Neural progenitor cell (in vitro differentiated cells): ENCODE measurements at regions not wholly inside any gene's neighbourhood (a gene's known extent, or its start where the extent isn't known, plus 50 kb on each side); places are given as distances from the start of the nearest gene placed in this dataset.

Experiments used
- DNase-seq: peaks from one replicate; pipeline ENCODE4 v3.0.0-alpha.2; 2016; ENCODE audit warnings: low spot score
- H2AFZ ChIP-seq: fragments of 200-600 bp; sonication (generic); replicated peaks from 2 replicates; pipeline ENCODE4 v1.6.1; 2016; ENCODE audit warnings: antibody characterized with exemption
- H3F3A ChIP-seq: fragments of 200-600 bp; sonication (generic); 2 replicates; pipeline ENCODE4 v1.6.1; 2016; ENCODE audit warnings: antibody characterized with exemption, low read depth
- H3K27ac ChIP-seq: fragments of 200-600 bp; sonication (generic); 2 replicates; pipeline ENCODE4 v1.5.1; 2016; ENCODE audit warnings: mild to moderate bottlenecking
- H3K27me3 ChIP-seq: fragments of 200-600 bp; sonication (generic); 2 replicates; pipeline ENCODE4 v1.6.1; 2016; ENCODE audit warnings: mild to moderate bottlenecking, moderate library complexity
- H3K36me3 ChIP-seq: fragments of 200-600 bp; sonication (generic); 2 replicates; pipeline ENCODE4 v1.5.1; 2016
- H3K4me1 ChIP-seq: fragments of 200-600 bp; sonication (generic); 2 replicates; pipeline ENCODE4 v1.6.1; 2016; ENCODE audit warnings: mixed run types
- H3K4me2 ChIP-seq: fragments of 200-600 bp; sonication (generic); 2 replicates; pipeline ENCODE4 v1.6.1; 2016
- H3K4me3 ChIP-seq: fragments of 200-600 bp; sonication (generic); 2 replicates; pipeline ENCODE4 v1.5.1; 2016
- H3K79me2 ChIP-seq: fragments of 200-600 bp; sonication (generic); 2 replicates; pipeline ENCODE4 v1.6.1; 2016; ENCODE audit warnings: low read depth
- H3K9ac ChIP-seq: fragments of 200-600 bp; sonication (generic); 2 replicates; pipeline ENCODE4 v1.6.1; 2016
- H3K9me3 ChIP-seq: fragments of 200-600 bp; sonication (generic); 2 replicates; pipeline ENCODE4 v1.5.1; 2016; ENCODE audit warnings: low read depth
- H4K20me1 ChIP-seq: fragments of 200-600 bp; sonication (generic); 2 replicates; pipeline ENCODE4 v1.6.1; 2016; ENCODE audit warnings: low read depth
- H3K27ac Mint-ChIP-seq: 3 replicates; pipeline ENCODE4 v1.8.0; 2021; ENCODE audit warnings: mixed read lengths
- H3K27me3 Mint-ChIP-seq: 2 replicates; pipeline ENCODE4 v1.8.0; 2022; ENCODE audit warnings: low read depth, mild to moderate bottlenecking, inconsistent platforms, moderate library complexity, mixed read lengths; ENCODE audit not compliant: insufficient read depth
- H3K36me3 Mint-ChIP-seq: 3 replicates; pipeline ENCODE4 v1.8.0; 2021; ENCODE audit warnings: mixed read lengths
- H3K4me1 Mint-ChIP-seq: 3 replicates; pipeline ENCODE4 v1.8.0; 2021; ENCODE audit warnings: mixed read lengths
- H3K4me3 Mint-ChIP-seq: 3 replicates; pipeline ENCODE4 v1.8.0; 2021; ENCODE audit warnings: mild to moderate bottlenecking, moderate library complexity, mixed read lengths
- H3K9me3 Mint-ChIP-seq: 3 replicates; pipeline ENCODE4 v1.8.0; 2020; ENCODE audit warnings: mixed read lengths
- CTCF ChIP-seq: fragments of 200-600 bp; sonication (generic); IDR thresholded peaks from 2 replicates; pipeline ENCODE4 v1.5.1; 2017; ENCODE audit warnings: antibody characterized with exemption, mild to moderate bottlenecking
- EZH2 ChIP-seq: fragments of 200-600 bp; sonication (generic); IDR thresholded peaks from 2 replicates; pipeline ENCODE4 v1.6.1; 2017; ENCODE audit warnings: antibody characterized with exemption, mild to moderate bottlenecking, moderate library complexity
- EZH2phosphoT487 ChIP-seq: fragments of 200-600 bp; sonication (generic); IDR thresholded peaks from 2 replicates; pipeline ENCODE4 v1.6.1; 2017; ENCODE audit warnings: antibody characterized with exemption

DNA sequence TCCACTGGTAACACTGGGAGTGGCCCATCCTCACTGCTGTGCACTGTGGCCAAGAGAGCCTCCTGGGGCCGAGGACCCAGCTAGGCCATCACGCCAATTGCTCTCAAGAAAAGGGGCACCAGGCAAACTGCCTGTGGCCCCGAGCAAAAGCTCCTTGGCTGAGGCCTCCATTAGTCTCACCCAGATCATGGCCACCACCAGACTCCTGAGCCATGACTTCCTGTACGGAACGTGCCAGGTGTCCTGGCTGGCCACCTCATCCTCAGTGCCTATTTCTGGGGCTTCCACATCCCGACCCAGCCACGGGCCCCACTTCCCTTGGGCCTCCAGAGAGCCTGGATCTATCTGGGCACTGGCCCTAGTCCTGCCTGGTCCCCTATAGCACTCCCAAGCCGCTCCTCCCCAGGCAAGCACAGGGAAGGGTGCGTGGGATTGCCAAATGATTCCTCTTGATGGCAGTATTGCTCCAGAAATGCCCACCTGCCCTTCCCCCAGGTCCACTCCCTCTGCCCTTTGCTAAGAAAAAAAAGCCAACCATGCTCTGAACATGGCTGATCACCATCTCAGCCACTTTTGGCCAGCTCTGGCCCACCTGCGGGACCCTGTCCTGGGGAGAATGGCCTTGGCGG is 212.6 kb upstream of the AGTR2 start:
- peaks cover 22% of the 10 kb centered on the region for H3K36me3 Mint-ChIP-seq
- H3K9me3 Mint-ChIP-seq, result peaks cover 58% of the 10 kb centered on the region
- H3K27ac Mint-ChIP-seq, result no peak overlapping the region
- TF ChIP-seq CTCF (peak; percentile 57), EZH2phosphoT487 (no peak)
- Histone ChIP-seq H3K4me1 (peaks cover 5% of the 10 kb centered on the region), H3K27ac (no peak overlapping the region), H3K9me3 (no peaks in the 10 kb centered on the region), H3F3A (no peaks in the 10 kb centered on the region), H3K79me2 (peaks cover 100% of the 10 kb centered on the region), H2AFZ (no peak overlapping the region), H3K27me3 (no peaks in the 10 kb centered on the region), H4K20me1 (peaks cover 27% of the 10 kb centered on the region), H3K4me3 (no peak overlapping the region), H3K9ac (no peak overlapping the region), H3K36me3 (peaks cover 5% of the 10 kb centered on the region), H3K4me2 (no peak overlapping the region)
- peak; percentile 49 for DNase-seq
- no peak overlapping the region for H3K4me3 Mint-ChIP-seq
- peaks cover 3% of the 10 kb centered on the region for H3K27me3 Mint-ChIP-seq
- H3K4me1 Mint-ChIP-seq, result no peaks in the 10 kb centered on the region

- no peaks in the 10 kb centered on the region for H3K4me1 Mint-ChIP-seq
- H3K27me3 Mint-ChIP-seq, result peaks cover 4% of the 10 kb centered on the region
- Histone ChIP-seq H3K27me3 (no peaks in the 10 kb centered on the region), H3K4me2 (no peak overlapping the region), H3K9me3 (no peaks in the 10 kb centered on the region), H2AFZ (no peak overlapping the region), H3K79me2 (peaks cover 100% of the 10 kb centered on the region), H3F3A (no peaks in the 10 kb centered on the region), H3K36me3 (peaks cover 5% of the 10 kb centered on the region), H4K20me1 (peaks cover 27% of the 10 kb centered on the region), H3K4me3 (no peak overlapping the region), H3K4me1 (peaks cover 5% of the 10 kb centered on the region), H3K9ac (no peak overlapping the region), H3K27ac (no peak overlapping the region)
- TF ChIP-seq EZH2 (no peak), CTCF (peak; percentile 29)
- no peak overlapping the region for H3K4me3 Mint-ChIP-seq
- DNase-seq, result peak; percentile 24
- no peak overlapping the region for H3K27ac Mint-ChIP-seq
- H3K36me3 Mint-ChIP-seq, result peaks cover 19% of the 10 kb centered on the region
- peaks cover 58% of the 10 kb centered on the region for H3K9me3 Mint-ChIP-seq
Observed at GRCh38 chrX:115958687-115959359, 211.7 kb upstream of the AGTR2 start.

DNA sequence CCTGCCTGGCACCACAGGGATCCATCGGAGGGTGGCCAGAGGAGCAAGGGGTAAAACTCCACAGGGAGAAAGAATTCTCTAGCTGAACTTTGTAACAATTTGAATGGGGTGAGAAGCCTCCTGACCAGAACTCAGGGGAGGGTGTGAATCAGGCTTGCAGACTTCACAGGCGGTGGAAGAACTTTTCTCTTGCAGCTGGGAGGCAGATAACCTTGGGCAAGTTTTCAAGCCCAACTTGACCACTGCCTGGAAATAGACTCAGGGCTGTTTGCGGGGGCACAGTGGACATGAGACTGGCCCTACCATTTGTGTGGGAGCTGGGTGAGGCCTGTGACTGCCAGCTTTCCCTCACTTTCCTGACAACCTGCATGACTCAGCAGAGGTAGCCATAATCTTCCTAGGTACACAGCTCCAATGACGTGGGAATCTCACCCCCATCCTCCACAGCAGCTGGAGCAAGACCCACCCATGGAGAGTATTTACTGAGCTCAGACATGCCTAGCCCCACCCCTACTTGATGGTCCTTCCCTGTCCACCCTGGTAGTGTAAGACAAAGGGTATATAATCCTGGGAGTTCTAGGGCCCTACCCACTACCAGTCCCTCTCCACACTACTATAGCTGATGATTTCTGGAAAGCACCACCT is 210.0 kb upstream of the AGTR2 start:
- H4K20me1 ChIP-seq, result peaks cover 27% of the 10 kb centered on the region
- H3K4me1 Mint-ChIP-seq, result no peaks in the 10 kb centered on the region
- H3K36me3 ChIP-seq, result peaks cover 5% of the 10 kb centered on the region
- no peaks in the 10 kb centered on the region for H3K27me3 ChIP-seq
- peaks cover 72% of the 10 kb centered on the region for H3K9me3 Mint-ChIP-seq
- no peak overlapping the region for H2AFZ ChIP-seq
- no peaks in the 10 kb centered on the region for H3K9me3 ChIP-seq
- TF ChIP-seq EZH2 (no peak), CTCF (no peak), EZH2phosphoT487 (no peak)
- H3K4me1 ChIP-seq, result peaks cover 5% of the 10 kb centered on the region
- H3K36me3 Mint-ChIP-seq, result peaks cover 22% of the 10 kb centered on the region
- DNase-seq, result no peak
- no peak overlapping the region for H3K4me3 ChIP-seq
- no peak overlapping the region for H3K27ac ChIP-seq
- H3F3A ChIP-seq, result no peaks in the 10 kb centered on the region
- H3K4me2 ChIP-seq, result no peak overlapping the region
- peaks cover 100% of the 10 kb centered on the region for H3K79me2 ChIP-seq
- H3K27ac Mint-ChIP-seq, result no peak overlapping the region
- H3K9ac ChIP-seq, result no peak overlapping the region
- H3K27me3 Mint-ChIP-seq, result peaks cover 4% of the 10 kb centered on the region
- H3K4me3 Mint-ChIP-seq, result no peak overlapping the region
